ENCODE measurements at regions not wholly inside any gene's neighbourhood (a gene's known extent, or its start where the extent isn't known, plus 50 kb on each side); places are given as distances from the start of the nearest gene placed in this dataset.

- no peak for TF ChIP-seq POLR2A (IDR thresholded peaks at IDR 0.05)
- TF ChIP-seq, protein P1, sequence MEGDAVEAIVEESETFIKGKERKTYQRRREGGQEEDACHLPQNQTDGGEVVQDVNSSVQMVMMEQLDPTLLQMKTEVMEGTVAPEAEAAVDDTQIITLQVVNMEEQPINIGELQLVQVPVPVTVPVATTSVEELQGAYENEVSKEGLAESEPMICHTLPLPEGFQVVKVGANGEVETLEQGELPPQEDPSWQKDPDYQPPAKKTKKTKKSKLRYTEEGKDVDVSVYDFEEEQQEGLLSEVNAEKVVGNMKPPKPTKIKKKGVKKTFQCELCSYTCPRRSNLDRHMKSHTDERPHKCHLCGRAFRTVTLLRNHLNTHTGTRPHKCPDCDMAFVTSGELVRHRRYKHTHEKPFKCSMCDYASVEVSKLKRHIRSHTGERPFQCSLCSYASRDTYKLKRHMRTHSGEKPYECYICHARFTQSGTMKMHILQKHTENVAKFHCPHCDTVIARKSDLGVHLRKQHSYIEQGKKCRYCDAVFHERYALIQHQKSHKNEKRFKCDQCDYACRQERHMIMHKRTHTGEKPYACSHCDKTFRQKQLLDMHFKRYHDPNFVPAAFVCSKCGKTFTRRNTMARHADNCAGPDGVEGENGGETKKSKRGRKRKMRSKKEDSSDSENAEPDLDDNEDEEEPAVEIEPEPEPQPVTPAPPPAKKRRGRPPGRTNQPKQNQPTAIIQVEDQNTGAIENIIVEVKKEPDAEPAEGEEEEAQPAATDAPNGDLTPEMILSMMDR (IDR thresholded peaks at IDR 0.05) = no peak
- Histone ChIP-seq H3K4me3 (no peak overlapping the region), H3K36me3 (no peaks in the 10 kb centered on the region), H3K9me3 (no peaks in the 10 kb centered on the region), H3K27ac (no peak overlapping the region), H3K4me1 (no peaks in the 10 kb centered on the region), H3K27me3 (no peaks in the 10 kb centered on the region)
- WGBS, 2 donors = 70 to 80% methylated on average over 1 to 2 of the region's 2 CpGs
- no peak for DNase-seq
- intact Hi-C loops (cut with DNase I) = no loop called here
These were observed 88.1 kb upstream of the PTPRR start for GRCh38 chr12:71008616-71009015.

GRCh38 chr12:71007781-71008404, 87.4 kb upstream of the PTPRR start:
- TF ChIP-seq, protein P1 (IDR thresholded peaks at IDR 0.05) = no peak
- TF ChIP-seq POLR2A (IDR thresholded peaks at IDR 0.05) = no peak
- Histone ChIP-seq H3K27me3 (no peaks in the 10 kb centered on the region), H3K9me3 (no peaks in the 10 kb centered on the region), H3K36me3 (no peaks in the 10 kb centered on the region), H3K4me3 (no peak overlapping the region), H3K27ac (no peak overlapping the region), H3K4me1 (no peaks in the 10 kb centered on the region)
- DNase-seq = no peak
- WGBS, 2 donors = 69 to 73% methylated on average over 2 of the region's 2 CpGs
- intact Hi-C loops (cut with DNase I) = no loop called here

DNA sequence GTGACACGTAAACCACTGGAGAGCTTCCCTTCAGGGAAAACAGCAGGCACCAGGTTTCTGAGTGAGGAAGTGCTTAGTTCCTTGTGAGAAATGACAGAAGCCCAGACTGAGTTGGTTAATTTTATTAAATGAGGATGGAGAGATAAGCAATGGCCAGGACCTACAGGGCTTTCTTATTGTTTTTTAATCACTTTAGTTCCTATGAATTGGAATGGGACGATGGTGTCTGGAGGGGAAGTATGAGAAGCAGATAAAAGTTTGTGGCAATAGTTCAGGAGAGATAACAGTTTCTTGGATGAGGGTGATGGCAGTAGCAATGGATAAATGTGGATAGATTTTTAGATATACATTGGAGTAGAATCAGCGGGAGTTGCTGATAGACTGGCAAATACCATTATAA, 86.5 kb upstream of the PTPRR start:
- no peaks in the 10 kb centered on the region for H3K9me3 ChIP-seq
- DNase-seq = no peak
- H3K4me3 ChIP-seq = no peak overlapping the region
- no peak overlapping the region for H3K27ac ChIP-seq
- H3K27me3 ChIP-seq = no peaks in the 10 kb centered on the region
- no peaks in the 10 kb centered on the region for H3K36me3 ChIP-seq
- 71 to 77% methylated on average over 3 of the region's 3 CpGs for WGBS, 2 donors
- no peak for TF ChIP-seq POLR2A (IDR thresholded peaks at IDR 0.05)
- TF ChIP-seq, protein P1 (IDR thresholded peaks at IDR 0.05) = no peak
- no peaks in the 10 kb centered on the region for H3K4me1 ChIP-seq
- intact Hi-C loops (cut with DNase I) = no loop called here

GRCh38 chr12:71005166-71005565, 84.6 kb upstream of the PTPRR start:
- no peak for TF ChIP-seq POLR2A (IDR thresholded peaks at IDR 0.05)
- TF ChIP-seq, protein P1 (IDR thresholded peaks at IDR 0.05) = no peak
- H3K27me3 ChIP-seq = no peaks in the 10 kb centered on the region
- no peaks in the 10 kb centered on the region for H3K4me1 ChIP-seq
- intact Hi-C loops (cut with DNase I) = no loop called here
- no peak for DNase-seq
- H3K36me3 ChIP-seq = no peaks in the 10 kb centered on the region
- no peak overlapping the region for H3K27ac ChIP-seq
- 77 to 79% methylated on average over 3 of the region's 3 CpGs for WGBS, 2 donors
- no peaks in the 10 kb centered on the region for H3K9me3 ChIP-seq
- no peak overlapping the region for H3K4me3 ChIP-seq

- no peaks in the 10 kb centered on the region for H3K27me3 ChIP-seq
- DNase-seq = no peak
- intact Hi-C loops (cut with DNase I) = no loop called here
- TF ChIP-seq, protein P1 (IDR thresholded peaks at IDR 0.05) = no peak
- no peak for TF ChIP-seq POLR2A (IDR thresholded peaks at IDR 0.05)
- H3K27ac ChIP-seq = no peak overlapping the region
- H3K4me3 ChIP-seq = no peak overlapping the region
- H3K9me3 ChIP-seq = no peaks in the 10 kb centered on the region
- 77 to 80% methylated on average over 4 of the region's 4 CpGs for WGBS, 2 donors
- no peaks in the 10 kb centered on the region for H3K36me3 ChIP-seq
- H3K4me1 ChIP-seq = no peaks in the 10 kb centered on the region
These were observed 84.0 kb upstream of the PTPRR start for GRCh38 chr12:71004578-71004977.
